OCI-LY1 (cell line): ENCODE measurements at regions not wholly inside any gene's neighbourhood (a gene's known extent, or its start where the extent isn't known, plus 50 kb on each side); places are given as distances from the start of the nearest gene placed in this dataset.

Experiments
- H2AFZ ChIP-seq: fragments of 200-600 bp; sonication (generic), shearing (Covaris generic); 2 replicates; pipeline ENCODE4 v1.6.0; 2014; ENCODE audit warnings: antibody characterized with exemption, mild to moderate bottlenecking, low read length
- H3F3A ChIP-seq: fragments of 200-600 bp; sonication (generic), shearing (Covaris generic); 2 replicates; pipeline ENCODE4 v1.6.0; 2014; ENCODE audit warnings: mild to moderate bottlenecking, antibody characterized with exemption, low read length, moderate library complexity; ENCODE audit not compliant: insufficient read depth
- H3K27ac ChIP-seq: fragments of 200-600 bp; sonication (generic); 2 replicates; pipeline ENCODE4 v1.5.1; 2014; ENCODE audit warnings: low read length, mixed run types, mild to moderate bottlenecking, low read depth; ENCODE audit not compliant: poor library complexity, severe bottlenecking
- H3K27me3 ChIP-seq: fragments of 200-600 bp; sonication (generic); 2 replicates; pipeline ENCODE4 v1.6.0; 2014; ENCODE audit warnings: antibody characterized with exemption, mild to moderate bottlenecking, low read length, moderate library complexity; ENCODE audit not compliant: insufficient read depth
- H3K36me3 ChIP-seq: fragments of 200-600 bp; sonication (generic); 2 replicates; pipeline ENCODE4 v1.6.1; 2014; ENCODE audit warnings: mild to moderate bottlenecking, antibody characterized with exemption, low read length, moderate library complexity, mixed read lengths; ENCODE audit not compliant: insufficient read depth
- H3K4me1 ChIP-seq: fragments of 200-600 bp; sonication (generic); 2 replicates; pipeline ENCODE4 v1.5.1; 2014; ENCODE audit warnings: mild to moderate bottlenecking, low read length, moderate library complexity; ENCODE audit not compliant: insufficient read depth, severe bottlenecking
- H3K4me2 ChIP-seq: fragments of 200-600 bp; sonication (generic), shearing (Covaris generic); 2 replicates; pipeline ENCODE4 v1.6.1; 2014; ENCODE audit warnings: low read length
- H3K4me3 ChIP-seq: fragments of 200-600 bp; sonication (generic); 2 replicates; pipeline ENCODE4 v1.5.1; 2014; ENCODE audit warnings: low read length, low read depth, mild to moderate bottlenecking, mixed read lengths; ENCODE audit not compliant: poor library complexity, severe bottlenecking
- H3K79me2 ChIP-seq: fragments of 200-600 bp; shearing (Covaris generic); 2 replicates; pipeline ENCODE4 v1.6.1; 2016; ENCODE audit warnings: mixed run types, low read length, mixed read lengths; ENCODE audit not compliant: insufficient read depth
- H3K9ac ChIP-seq: fragments of 200-600 bp; sonication (generic), shearing (Covaris generic); 2 replicates; pipeline ENCODE4 v1.6.1; 2014; ENCODE audit warnings: mild to moderate bottlenecking, low read length, mixed read lengths
- H3K9me2 ChIP-seq: fragments of 200-600 bp; sonication (generic), shearing (Covaris generic); 2 replicates; pipeline ENCODE4 v1.6.1; 2014; ENCODE audit warnings: low read depth, mild to moderate bottlenecking, low read length, mixed read lengths
- H3K9me3 ChIP-seq: fragments of 200-600 bp; shearing (Covaris generic); 2 replicates; pipeline ENCODE4 v1.6.1; 2014; ENCODE audit warnings: low read length, mixed read lengths
- H4K20me1 ChIP-seq: fragments of 200-600 bp; sonication (generic), shearing (Covaris generic); 2 replicates; pipeline ENCODE4 v1.6.0; 2016; ENCODE audit warnings: mild to moderate bottlenecking, low read length; ENCODE audit not compliant: insufficient read depth
- CTCF ChIP-seq: fragments of 200-600 bp; sonication (generic), shearing (Covaris generic); IDR thresholded peaks from 2 replicates; pipeline ENCODE4 v1.5.1; 2017; ENCODE audit warnings: mild to moderate bottlenecking, antibody characterized with exemption, low read length, moderate library complexity, mixed read lengths
- EZH2 ChIP-seq: fragments of 200-600 bp; sonication (generic), shearing (Covaris generic); IDR thresholded peaks from 2 replicates; pipeline ENCODE4 v1.8.0; 2017; ENCODE audit warnings: borderline replicate concordance, mixed run types, mild to moderate bottlenecking, antibody characterized with exemption, low read length, moderate library complexity, mixed read lengths

DNA sequence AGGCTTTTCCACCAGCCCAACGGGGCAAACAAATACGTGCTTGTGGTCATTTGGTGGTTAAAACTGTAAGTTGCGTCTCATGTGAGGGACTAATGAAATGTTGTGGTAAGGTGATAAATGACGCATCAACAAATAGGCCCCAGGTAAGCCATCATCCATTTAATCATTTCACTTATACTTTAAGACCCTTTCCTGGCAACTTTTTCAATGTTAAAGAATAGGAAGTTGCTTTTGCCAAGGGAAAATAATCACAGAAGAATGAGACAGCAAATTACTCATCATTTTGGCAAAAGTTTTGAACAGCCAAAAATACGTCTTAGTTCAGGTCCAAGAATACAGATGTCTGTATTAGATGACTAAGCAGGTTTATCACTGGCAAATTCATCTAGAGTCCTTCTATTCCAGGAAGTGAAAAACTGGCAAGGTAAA, 660.4 kb downstream of the SLITRK1 start:
- Histone ChIP-seq H3K9me2 (no peaks in the 10 kb centered on the region), H3F3A (no peaks in the 10 kb centered on the region), H3K27ac (no peak overlapping the region), H3K9me3 (no peaks in the 10 kb centered on the region), H3K27me3 (no peaks in the 10 kb centered on the region), H3K4me1 (no peaks in the 10 kb centered on the region), H3K4me3 (no peak overlapping the region), H3K79me2 (no peaks in the 10 kb centered on the region), H4K20me1 (no peaks in the 10 kb centered on the region), H3K36me3 (no peaks in the 10 kb centered on the region), H2AFZ (no peak overlapping the region), H3K4me2 (no peak overlapping the region), H3K9ac (no peak overlapping the region)
- no peak for TF ChIP-seq CTCF
- TF ChIP-seq EZH2: no peak

- Histone ChIP-seq H3K79me2 (no peaks in the 10 kb centered on the region), H3K9me3 (no peaks in the 10 kb centered on the region), H3K4me2 (no peak overlapping the region), H3K4me1 (no peaks in the 10 kb centered on the region), H4K20me1 (no peaks in the 10 kb centered on the region), H3F3A (no peaks in the 10 kb centered on the region), H3K4me3 (no peak overlapping the region), H3K27ac (no peak overlapping the region), H3K27me3 (no peaks in the 10 kb centered on the region), H3K9me2 (no peaks in the 10 kb centered on the region), H3K9ac (no peak overlapping the region), H2AFZ (no peak overlapping the region), H3K36me3 (no peaks in the 10 kb centered on the region)
- TF ChIP-seq EZH2 (no peak), CTCF (no peak)
Measured at GRCh38 chr13:83221256-83221655, 661.0 kb downstream of the SLITRK1 start.

DNA sequence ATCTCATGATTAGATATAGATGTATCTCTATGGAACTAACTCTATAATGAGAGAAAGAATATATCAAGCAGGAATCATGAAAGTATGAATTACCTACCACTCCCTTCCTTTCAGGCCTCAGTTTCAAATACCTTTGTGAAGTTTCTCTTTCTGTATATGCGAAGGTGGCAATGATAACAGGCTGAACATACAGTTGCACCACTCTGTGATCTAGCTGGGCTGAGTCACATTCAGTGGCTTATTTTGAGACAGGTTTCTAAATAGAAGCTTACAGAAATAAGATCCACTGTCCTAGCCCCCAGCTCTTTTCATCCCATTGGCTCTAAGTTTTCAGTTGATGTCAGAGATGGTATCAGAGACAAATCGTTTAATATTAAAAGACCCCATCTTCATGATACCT, 662.0 kb downstream of the SLITRK1 start:
- no peak overlapping the region for H3K4me3 ChIP-seq

More for the DNA sequence above, 662.0 kb downstream of the SLITRK1 start:
- no peaks in the 10 kb centered on the region for H4K20me1 ChIP-seq
- H3K27me3 ChIP-seq: no peaks in the 10 kb centered on the region
- H3K36me3 ChIP-seq: no peaks in the 10 kb centered on the region
- TF ChIP-seq EZH2: no peak
- TF ChIP-seq CTCF: no peak
- H2AFZ ChIP-seq: no peak overlapping the region
- no peaks in the 10 kb centered on the region for H3K9me2 ChIP-seq
- no peaks in the 10 kb centered on the region for H3F3A ChIP-seq
- no peak overlapping the region for H3K27ac ChIP-seq
- H3K79me2 ChIP-seq: no peaks in the 10 kb centered on the region
- no peaks in the 10 kb centered on the region for H3K4me1 ChIP-seq
- no peak overlapping the region for H3K9ac ChIP-seq
- no peak overlapping the region for H3K4me2 ChIP-seq
- no peaks in the 10 kb centered on the region for H3K9me3 ChIP-seq
